Spleen (tissue), 11 donors: ENCODE measurements at regions not wholly inside any gene's neighbourhood (a gene's known extent, or its start where the extent isn't known, plus 50 kb on each side); places are given as distances from the start of the nearest gene placed in this dataset.

Source experiments
- DNase-seq: peaks from one replicate; pipeline ENCODE4 v3.0.0-alpha.2; 2020
- H3K27ac ChIP-seq, 8 donors: fragments of 200-600 bp; sonication (generic) in 7 of 8; 1 replicate in 4 of 8; 2 replicates in 4 of 8; pipeline versions ENCODE4 v1.5.0 to v1.8.0; 2016 to 2021; ENCODE audit warnings: inconsistent platforms in 4 of 8, mild to moderate bottlenecking in 4 of 8, moderate library complexity in 1 of 8
- H3K27me3 ChIP-seq, 7 donors: fragments of 200-600 bp; sonication (generic) in 6 of 7; replicated peaks in 1 of 7; 1 replicate in 4 of 7; 2 replicates in 3 of 7; pipeline versions ENCODE4 v1.5.0 to v1.8.0; 2016 to 2021; ENCODE audit warnings: inconsistent platforms in 3 of 7, mild to moderate bottlenecking in 1 of 7
- H3K36me3 ChIP-seq, 6 donors: fragments of 200-600 bp; sonication (generic) in 5 of 6; 1 replicate in 4 of 6; 2 replicates in 2 of 6; pipeline versions ENCODE4 v1.5.0 to v1.8.0; 2016 to 2021; ENCODE audit warnings: inconsistent platforms in 2 of 6
- H3K4me1 ChIP-seq, 6 donors: fragments of 200-600 bp; sonication (generic) in 5 of 6; 1 replicate in 3 of 6; 2 replicates in 3 of 6; pipeline versions ENCODE4 v1.5.0 to v1.8.0; 2016 to 2021; ENCODE audit warnings: inconsistent platforms in 3 of 6
- H3K4me3 ChIP-seq, 8 donors: fragments of 200-600 bp; sonication (generic) in 7 of 8; 1 replicate in 4 of 8; 2 replicates in 4 of 8; pipeline versions ENCODE4 v1.5.0 to v1.8.0; 2016 to 2021; ENCODE audit warnings: inconsistent platforms in 4 of 8, mild to moderate bottlenecking in 4 of 8, moderate library complexity in 2 of 8
- H3K9me3 ChIP-seq, 8 donors: fragments of 200-600 bp; sonication (generic) in 7 of 8; 1 replicate in 4 of 8; 2 replicates in 4 of 8; pipeline versions ENCODE4 v1.5.0 to v1.8.0; 2016 to 2021; ENCODE audit warnings: inconsistent platforms in 4 of 8
- CTCF ChIP-seq, 11 experiments: fragments of 200-600 bp in 7 of 11; fragments of 450-650 bp in 4 of 11; sonication (generic) in 4 of 11; IDR thresholded peaks in 8 of 11; conservative IDR thresholded peaks in 3 of 11; 1 replicate in 7 of 11; 2 replicates in 4 of 11; pipeline versions ENCODE4 v1.4.0 to v1.8.0; 2016 to 2021; ENCODE audit warnings: antibody characterized with exemption in 11 of 11, inconsistent platforms in 4 of 11, mild to moderate bottlenecking in 1 of 11
- POLR2A ChIP-seq, 3 donors: fragments of 450-650 bp; IDR thresholded peaks; one replicate each; pipeline ENCODE4 v1.5.1; 2017; ENCODE audit warnings: antibody characterized with exemption in 3 of 3, mild to moderate bottlenecking in 1 of 3
- POLR2AphosphoS5 ChIP-seq, 3 donors: sonication (generic); formaldehyde crosslinking; IDR thresholded peaks; one replicate each; pipeline ENCODE4 v1.5.1; 2017; ENCODE audit warnings: antibody characterized with exemption in 3 of 3
- WGBS, 5 donors: extraction: QIAGEN DNeasy Blood & Tissue Kit in 3 of 5; methylation state at CpG; one replicate each; pipeline versions ENCODE4 v1.1.5 to v1.1.7; 2013 to 2018; 5-methylcytosine and 5-hydroxymethylcytosine counted together
- intact Hi-C: fragments of 100-400 bp; cut with DNase I; formaldehyde crosslinking; loops from one replicate; pipeline ENCODE4 v1.15.0; 2023; ENCODE audit warnings: low total_unique reads
- donor health status: healthy with polysubstance abuse.
- donor health status: DM: no; HTN: no; CAD: no; lungs with moderate emphysema.
- donor health status: DM: no; HTN: no; CAD: no.
- donor health status: Bipolar disorder and iron deficiency.
- donor health status: healthy.
- donor health status: DM: no; HTN: no; CAD: no.
- donor health status: DM: yes; HTN: yes; CAD: no.

DNA sequence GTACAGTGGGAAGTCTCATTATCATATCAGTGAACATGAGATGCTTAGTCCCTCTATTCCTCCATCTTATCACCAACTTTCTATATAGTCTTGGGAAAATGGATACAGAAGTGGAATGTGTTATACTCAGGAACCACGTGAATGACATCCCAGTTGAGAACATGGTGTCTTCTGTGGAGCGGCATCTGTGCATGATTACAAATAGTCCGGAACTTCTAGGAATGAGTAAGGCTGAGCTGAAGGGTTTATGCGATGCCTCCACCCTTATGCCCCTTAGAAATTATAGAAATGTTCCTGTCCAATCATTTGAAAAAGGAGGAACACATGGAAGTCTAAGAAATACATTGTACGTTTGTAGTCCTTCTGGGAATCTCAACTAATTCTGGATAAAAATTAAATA lies 64.8 kb upstream of the TMEM108 start:
- WGBS, 5 donors, result 79 to 96% (median 87%) methylated on average over 5 of the region's 5 CpGs
- TF ChIP-seq POLR2AphosphoS5 (IDR thresholded peaks at IDR 0.05), result no peak
- H3K9me3 ChIP-seq, result no peaks in the 10 kb centered on the region
- no peak for DNase-seq
- intact Hi-C loops, result no loop called here
- no peaks in the 10 kb centered on the region for H3K27me3 ChIP-seq
- H3K4me1 ChIP-seq, result no peaks in the 10 kb centered on the region
- H3K27ac ChIP-seq, result no peak overlapping the region
- H3K36me3 ChIP-seq, result no peaks in the 10 kb centered on the region
- H3K4me3 ChIP-seq, result no peak overlapping the region

GRCh38 chr3:132972333-132972732 lies 65.9 kb upstream of the TMEM108 start:
- intact Hi-C loops, result no loop called here
- DNase-seq, result no peak

GRCh38 chr3:132966374-132966773 lies 71.8 kb upstream of the TMEM108 start:
- intact Hi-C loops, result no loop called here
- no peak for DNase-seq
- TF ChIP-seq POLR2A (IDR thresholded peaks at IDR 0.05), result no peak
- no peak for TF ChIP-seq CTCF (IDR thresholded peaks at IDR 0.05 in 8 of 11, conservative IDR thresholded peaks at IDR 0.05 in 3 of 11)
- no peak for TF ChIP-seq POLR2AphosphoS5 (IDR thresholded peaks at IDR 0.05)
- WGBS, 5 donors, result 65 to 79% (median 67%) methylated on average over 2 of the region's 2 CpGs
- Histone ChIP-seq H3K4me1 (no peaks in the 10 kb centered on the region), H3K27me3 (no peaks in the 10 kb centered on the region), H3K36me3 (no peaks in the 10 kb centered on the region), H3K27ac (no peak overlapping the region), H3K9me3 (peaks cover 0 to under 1% (median 0%) of the 10 kb centered on the region in 8 donors), H3K4me3 (no peak overlapping the region)

More at GRCh38 chr3:132972333-132972732, 65.9 kb upstream of the TMEM108 start:
- no peaks in the 10 kb centered on the region for H3K9me3 ChIP-seq
- no peaks in the 10 kb centered on the region for H3K36me3 ChIP-seq
- TF ChIP-seq CTCF (IDR thresholded peaks at IDR 0.05 in 8 of 11, conservative IDR thresholded peaks at IDR 0.05 in 3 of 11) (no peak), POLR2AphosphoS5 (IDR thresholded peaks at IDR 0.05) (no peak), POLR2A (IDR thresholded peaks at IDR 0.05) (no peak)
- H3K4me1 ChIP-seq, result no peaks in the 10 kb centered on the region
- H3K27ac ChIP-seq, result no peak overlapping the region
- H3K27me3 ChIP-seq, result no peaks in the 10 kb centered on the region
- no peak overlapping the region for H3K4me3 ChIP-seq

DNA sequence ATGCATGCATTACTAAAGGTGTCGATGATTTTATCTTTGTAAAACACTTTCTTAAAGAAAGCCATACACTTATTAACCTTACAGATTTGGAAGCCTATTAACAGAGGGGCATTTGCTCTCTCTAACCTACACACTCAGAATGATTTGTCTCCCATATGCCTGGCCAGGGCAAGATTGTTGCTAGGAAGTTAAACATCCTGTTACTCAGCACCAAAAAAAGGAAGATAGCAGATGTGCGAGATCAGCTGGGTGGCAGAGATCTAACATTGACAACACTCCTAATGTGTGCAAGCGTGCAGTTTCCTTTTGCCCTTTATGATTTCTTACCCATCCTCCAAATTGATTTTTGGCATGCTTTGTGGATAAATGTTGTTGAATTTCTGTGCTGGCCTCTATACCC lies 73.9 kb upstream of the TMEM108 start:
- H3K27ac ChIP-seq, result no peak overlapping the region
- H3K9me3 ChIP-seq, result peaks cover 0 to 4% (median 0%) of the 10 kb centered on the region in 8 donors
- no peak for DNase-seq
- intact Hi-C loops, result no loop called here
- 15 to 32% (median 23%) methylated on average over 3 of the region's 3 CpGs for WGBS, 5 donors
- TF ChIP-seq CTCF (IDR thresholded peaks at IDR 0.05 in 8 of 11, conservative IDR thresholded peaks at IDR 0.05 in 3 of 11) (no peak), POLR2A (IDR thresholded peaks at IDR 0.05) (no peak), POLR2AphosphoS5 (IDR thresholded peaks at IDR 0.05) (no peak)
- no peaks in the 10 kb centered on the region for H3K27me3 ChIP-seq
- H3K4me3 ChIP-seq, result no peak overlapping the region
- H3K4me1 ChIP-seq, result no peaks in the 10 kb centered on the region
- no peaks in the 10 kb centered on the region for H3K36me3 ChIP-seq

DNA sequence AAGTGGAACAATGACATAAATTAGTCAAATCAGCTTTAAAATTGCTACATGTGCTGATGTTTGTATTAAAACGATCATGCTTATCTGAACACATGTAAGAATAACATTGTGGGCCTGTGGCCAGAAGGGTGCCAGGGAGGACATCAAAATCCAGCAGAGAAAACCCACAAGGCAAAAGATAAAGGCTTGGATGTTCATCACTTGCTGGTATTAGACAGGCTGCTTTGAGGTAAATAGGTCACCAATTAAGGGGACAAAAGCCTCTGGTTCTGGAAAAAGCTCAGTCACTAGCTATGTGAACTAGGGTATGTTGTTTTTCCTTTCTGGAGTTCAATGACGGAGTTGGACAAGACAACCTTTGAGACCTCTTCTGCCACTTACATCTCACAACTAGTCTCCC lies 74.4 kb upstream of the TMEM108 start:
- H3K4me3 ChIP-seq, result no peak overlapping the region
- H3K9me3 ChIP-seq, result peaks cover 0 to 4% (median 0%) of the 10 kb centered on the region in 8 donors
- WGBS, 5 donors, result 43 to 85% (median 60%) methylated on average over 2 of the region's 2 CpGs
- no peak for DNase-seq
- intact Hi-C loops, result no loop called here
- TF ChIP-seq POLR2AphosphoS5 (IDR thresholded peaks at IDR 0.05) (no peak), CTCF (IDR thresholded peaks at IDR 0.05 in 8 of 11, conservative IDR thresholded peaks at IDR 0.05 in 3 of 11) (no peak), POLR2A (IDR thresholded peaks at IDR 0.05) (no peak)
- no peak overlapping the region for H3K27ac ChIP-seq
- no peaks in the 10 kb centered on the region for H3K27me3 ChIP-seq
- no peaks in the 10 kb centered on the region for H3K4me1 ChIP-seq
- H3K36me3 ChIP-seq, result no peaks in the 10 kb centered on the region
